Forelimb muscle (tissue), 1 donor: ENCODE measurements at regions not wholly inside any gene's neighbourhood (a gene's known extent, or its start where the extent isn't known, plus 50 kb on each side); places are given as distances from the start of the nearest gene placed in this dataset.

ENCODE experiments used
- DNase-seq: peaks from one replicate; pipeline ENCODE4 v3.0.0-alpha.2; 2013; ENCODE audit warnings: low read depth

- no peak for DNase-seq
These were observed 89.1 kb upstream of the ERRFI1 start for GRCh38 chr1:8115031-8115768.

GRCh38 chr1:8113262-8114220 lies 87.4 kb upstream of the ERRFI1 start:
- DNase-seq = peak; percentile 46

- peak; percentile 59 for DNase-seq
These were observed 86.6 kb upstream of the ERRFI1 start for GRCh38 chr1:8112611-8113261.

GRCh38 chr1:8111560-8111959 lies 85.5 kb upstream of the ERRFI1 start:
- no peak for DNase-seq

GRCh38 chr1:8109216-8109615 lies 83.1 kb upstream of the ERRFI1 start:
- no peak for DNase-seq

GRCh38 chr1:8107897-8108296 lies 81.8 kb upstream of the ERRFI1 start:
- DNase-seq = no peak

- DNase-seq = no peak
These were observed 78.4 kb upstream of the ERRFI1 start for GRCh38 chr1:8104278-8105236.

GRCh38 chr1:8097908-8098307 lies 71.8 kb upstream of the ERRFI1 start:
- no peak for DNase-seq

- DNase-seq = no peak
These were observed 71.1 kb upstream of the ERRFI1 start for GRCh38 chr1:8097077-8097799.

GRCh38 chr1:8096105-8097011 lies 70.2 kb upstream of the ERRFI1 start:
- no peak for DNase-seq

- DNase-seq = no peak
These were observed 69.5 kb upstream of the ERRFI1 start for GRCh38 chr1:8095584-8095983.

GRCh38 chr1:8094481-8095241 lies 68.6 kb upstream of the ERRFI1 start:
- no peak for DNase-seq

- no peak for DNase-seq
These were observed 67.3 kb upstream of the ERRFI1 start for GRCh38 chr1:8093221-8093980.

GRCh38 chr1:8092657-8093056 lies 66.5 kb upstream of the ERRFI1 start:
- no peak for DNase-seq

GRCh38 chr1:8091691-8092090 lies 65.6 kb upstream of the ERRFI1 start:
- no peak for DNase-seq

- peak; percentile 62 for DNase-seq
These were observed 64.2 kb upstream of the ERRFI1 start for GRCh38 chr1:8090241-8090702.

GRCh38 chr1:8089535-8090228 lies 63.6 kb upstream of the ERRFI1 start:
- DNase-seq = no peak
